ENCODE measurements at regions not wholly inside any gene's neighbourhood (a gene's known extent, or its start where the extent isn't known, plus 50 kb on each side); places are given as distances from the start of the nearest gene placed in this dataset.

GRCh38 chr18:3330622-3331021 is 68.7 kb downstream of the MYL12B start:
- peaks cover 23% of the 10 kb centered on the region for H3K4me1 ChIP-seq (ENCODE audit: insufficient read depth, low read length)
- intact Hi-C loops (cut with micrococcal nuclease), result no loop called here

GRCh38 chr18:3332376-3332775 is 70.4 kb downstream of the MYL12B start:
- ATAC-seq, result no peak
- no peak overlapping the region for H3K27ac ChIP-seq (ENCODE audit: low read length)
- no peaks in the 10 kb centered on the region for H4K20me1 ChIP-seq (ENCODE audit: low read length)
- no peak overlapping the region for H3K4me2 ChIP-seq (ENCODE audit: low read length)
- ChIA-PET CTCF (no interaction called here), POLR2A (ENCODE audit: unreplicated experiment) (no interaction called here)
- no peaks in the 10 kb centered on the region for H3K36me3 ChIP-seq (ENCODE audit: low read depth, low read length)
- no peaks in the 10 kb centered on the region for H3K79me2 ChIP-seq (ENCODE audit: low read length)
- H3K27me3 ChIP-seq (ENCODE audit: low read length), result no peaks in the 10 kb centered on the region
- no peak overlapping the region for H3K4me3 ChIP-seq (ENCODE audit: low read length)
- no TSS peak for BruUV-seq (replicated peaks)
- no peaks in the 10 kb centered on the region for H3F3A ChIP-seq (ENCODE audit: low read length, unreplicated experiment)
- H3K9ac ChIP-seq (ENCODE audit: low read length), result no peak overlapping the region
- intact Hi-C loops (cut with micrococcal nuclease), result no loop called here
- no peak overlapping the region for H2AFZ ChIP-seq (ENCODE audit: low read length)
- no peaks in the 10 kb centered on the region for H3K9me3 ChIP-seq (ENCODE audit: low read length)
- DNase-seq, result no peak
- H3K4me1 ChIP-seq (ENCODE audit: insufficient read depth, low read length), result peaks cover 23% of the 10 kb centered on the region
- H3K9me2 ChIP-seq (replicated peaks; ENCODE audit: low read length), result no peaks in the 10 kb centered on the region
- TF ChIP-seq EZH2phosphoT487 (IDR thresholded peaks at IDR 0.05; ENCODE audit: borderline replicate concordance, low read length) (no peak), CTCF (conservative IDR thresholded peaks at IDR 0.05; ENCODE audit: low read depth, low read length) (no peak), EZH2 (IDR thresholded peaks at IDR 0.05; ENCODE audit: low read length, unreplicated experiment) (no peak)

More at GRCh38 chr18:3330622-3331021, 68.7 kb downstream of the MYL12B start:
- no TSS peak for BruUV-seq (replicated peaks)
- H3K4me3 ChIP-seq (ENCODE audit: low read length), result no peak overlapping the region
- POLR2A ChIA-PET (ENCODE audit: unreplicated experiment), result no interaction called here
- no peaks in the 10 kb centered on the region for H3K9me2 ChIP-seq (replicated peaks; ENCODE audit: low read length)
- TF ChIP-seq EZH2phosphoT487 (IDR thresholded peaks at IDR 0.05; ENCODE audit: borderline replicate concordance, low read length) (no peak), EZH2 (IDR thresholded peaks at IDR 0.05; ENCODE audit: low read length, unreplicated experiment) (no peak), CTCF (conservative IDR thresholded peaks at IDR 0.05; ENCODE audit: low read depth, low read length) (no peak)
- DNase-seq (peak; percentile 53), ATAC-seq (no peak)
- H3K36me3 ChIP-seq (ENCODE audit: low read depth, low read length), result no peaks in the 10 kb centered on the region
- H3K4me2 ChIP-seq (ENCODE audit: low read length), result no peak overlapping the region
- H3K9me3 ChIP-seq (ENCODE audit: low read length), result no peaks in the 10 kb centered on the region
- H2AFZ ChIP-seq (ENCODE audit: low read length), result no peak overlapping the region
- no peak overlapping the region for H3K27ac ChIP-seq (ENCODE audit: low read length)
- H3K27me3 ChIP-seq (ENCODE audit: low read length), result no peaks in the 10 kb centered on the region
- no peak overlapping the region for H3K9ac ChIP-seq (ENCODE audit: low read length)
- H3F3A ChIP-seq (ENCODE audit: low read length, unreplicated experiment), result no peaks in the 10 kb centered on the region
- CTCF ChIA-PET, result no interaction called here
- H3K79me2 ChIP-seq (ENCODE audit: low read length), result no peaks in the 10 kb centered on the region
- H4K20me1 ChIP-seq (ENCODE audit: low read length), result no peaks in the 10 kb centered on the region

- H3K4me2 ChIP-seq (ENCODE audit: low read length), result no peak overlapping the region
- H3F3A ChIP-seq (ENCODE audit: low read length, unreplicated experiment), result no peaks in the 10 kb centered on the region
- no peaks in the 10 kb centered on the region for H3K9me3 ChIP-seq (ENCODE audit: low read length)
- no peaks in the 10 kb centered on the region for H4K20me1 ChIP-seq (ENCODE audit: low read length)
- ChIA-PET CTCF (no interaction called here), POLR2A (ENCODE audit: unreplicated experiment) (no interaction called here)
- TF ChIP-seq EZH2 (IDR thresholded peaks at IDR 0.05; ENCODE audit: low read length, unreplicated experiment) (no peak), EZH2phosphoT487 (IDR thresholded peaks at IDR 0.05; ENCODE audit: borderline replicate concordance, low read length) (no peak), CTCF (conservative IDR thresholded peaks at IDR 0.05; ENCODE audit: low read depth, low read length) (no peak)
- H3K9me2 ChIP-seq (replicated peaks; ENCODE audit: low read length), result no peaks in the 10 kb centered on the region
- no peak for DNase-seq
- no peak for ATAC-seq
- H3K36me3 ChIP-seq (ENCODE audit: low read depth, low read length), result no peaks in the 10 kb centered on the region
- H3K4me1 ChIP-seq (ENCODE audit: insufficient read depth, low read length), result peaks cover 23% of the 10 kb centered on the region
- no peaks in the 10 kb centered on the region for H3K79me2 ChIP-seq (ENCODE audit: low read length)
- no peak overlapping the region for H3K4me3 ChIP-seq (ENCODE audit: low read length)
- H3K27ac ChIP-seq (ENCODE audit: low read length), result no peak overlapping the region
- H2AFZ ChIP-seq (ENCODE audit: low read length), result no peak overlapping the region
- intact Hi-C loops (cut with micrococcal nuclease), result no loop called here
- H3K9ac ChIP-seq (ENCODE audit: low read length), result no peak overlapping the region
- H3K27me3 ChIP-seq (ENCODE audit: low read length), result no peaks in the 10 kb centered on the region
- no TSS peak for BruUV-seq (replicated peaks)
Observed at GRCh38 chr18:3333056-3333720, 71.3 kb downstream of the MYL12B start.
